ENCODE measurements at regions not wholly inside any gene's neighbourhood (a gene's known extent, or its start where the extent isn't known, plus 50 kb on each side); places are given as distances from the start of the nearest gene placed in this dataset.

GRCh38 chr2:120572226-120572625, 163.4 kb upstream of the GLI2 start:
- H3K4me3 ChIP-seq (ENCODE audit: low read depth, low read length): no peak overlapping the region
- no peak for DNase-seq (ENCODE audit: low read depth)
- no peak for TF ChIP-seq CTCF (IDR thresholded peaks at IDR 0.05; ENCODE audit: insufficient read depth, low read depth, low read length)

- TF ChIP-seq CTCF (IDR thresholded peaks at IDR 0.05; ENCODE audit: insufficient read depth, low read depth, low read length): no peak
- H3K4me3 ChIP-seq (ENCODE audit: low read depth, low read length): no peak overlapping the region
- DNase-seq (ENCODE audit: low read depth): no peak
Observed at GRCh38 chr2:120574620-120575019, 161.0 kb upstream of the GLI2 start.

GRCh38 chr2:120575966-120576365, 159.7 kb upstream of the GLI2 start:
- TF ChIP-seq CTCF (IDR thresholded peaks at IDR 0.05; ENCODE audit: insufficient read depth, low read depth, low read length): no peak
- DNase-seq (ENCODE audit: low read depth): no peak
- H3K4me3 ChIP-seq (ENCODE audit: low read depth, low read length): no peak overlapping the region

- no peak overlapping the region for H3K4me3 ChIP-seq (ENCODE audit: low read depth, low read length)
- no peak for TF ChIP-seq CTCF (IDR thresholded peaks at IDR 0.05; ENCODE audit: insufficient read depth, low read depth, low read length)
- peak; percentile 21 for DNase-seq (ENCODE audit: low read depth)
Observed at GRCh38 chr2:120576509-120577474, 158.9 kb upstream of the GLI2 start.

GRCh38 chr2:120577721-120578295, 157.9 kb upstream of the GLI2 start:
- no peak overlapping the region for H3K4me3 ChIP-seq (ENCODE audit: low read depth, low read length)
- DNase-seq (ENCODE audit: low read depth): no peak
- no peak for TF ChIP-seq CTCF (IDR thresholded peaks at IDR 0.05; ENCODE audit: insufficient read depth, low read depth, low read length)

GRCh38 chr2:120578576-120579352, 156.9 kb upstream of the GLI2 start:
- H3K4me3 ChIP-seq (ENCODE audit: low read depth, low read length): no peak overlapping the region
- TF ChIP-seq CTCF (IDR thresholded peaks at IDR 0.05; ENCODE audit: insufficient read depth, low read depth, low read length): no peak
- no peak for DNase-seq (ENCODE audit: low read depth)
